ENCODE measurements at regions not wholly inside any gene's neighbourhood (a gene's known extent, or its start where the extent isn't known, plus 50 kb on each side); places are given as distances from the start of the nearest gene placed in this dataset.
"Not testable (repeated sequence)": the region's sequence is repeated elsewhere in the genome, so short reads cannot be mapped to it uniquely, and the experiment has no call there.

- DNase-seq (ENCODE audit: low spot score) = no peak
Measured at GRCh38 chr12:89289720-89290119, 62.6 kb downstream of the DUSP6 start.

- DNase-seq (ENCODE audit: low spot score) = no peak
Measured at GRCh38 chr12:89288959-89289358, 63.3 kb downstream of the DUSP6 start.

- DNase-seq (ENCODE audit: low spot score) = no peak
Measured at GRCh38 chr12:89286501-89286900, 65.8 kb downstream of the DUSP6 start.

GRCh38 chr12:89281539-89281867, 70.8 kb downstream of the DUSP6 start:
- no peak for DNase-seq (ENCODE audit: low spot score)

GRCh38 chr12:89280833-89281538, 71.3 kb downstream of the DUSP6 start:
- DNase-seq (ENCODE audit: low spot score) = peak; percentile 13

- no peak for DNase-seq (ENCODE audit: low spot score)
Measured at GRCh38 chr12:89279499-89279898, 72.8 kb downstream of the DUSP6 start.

GRCh38 chr12:89278862-89279261, 73.4 kb downstream of the DUSP6 start:
- no peak for DNase-seq (ENCODE audit: low spot score)

- DNase-seq (ENCODE audit: low spot score) = no peak
Measured at GRCh38 chr12:89278169-89278568, 74.1 kb downstream of the DUSP6 start.

GRCh38 chr12:89276860-89277259, 75.4 kb downstream of the DUSP6 start:
- no peak for DNase-seq (ENCODE audit: low spot score)

GRCh38 chr12:89273525-89273924, 78.8 kb downstream of the DUSP6 start:
- no peak for DNase-seq (ENCODE audit: low spot score)

- DNase-seq (ENCODE audit: low spot score) = no peak
Measured at GRCh38 chr12:89270548-89270947, 81.8 kb downstream of the DUSP6 start.

GRCh38 chr12:89269174-89269573, 83.1 kb downstream of the DUSP6 start:
- no peak for DNase-seq (ENCODE audit: low spot score)

GRCh38 chr12:89267404-89267803, 84.9 kb downstream of the DUSP6 start:
- DNase-seq (ENCODE audit: low spot score) = no peak

GRCh38 chr12:89266574-89267188, 85.6 kb downstream of the DUSP6 start:
- DNase-seq (ENCODE audit: low spot score) = not testable (repeated sequence)

- no peak for DNase-seq (ENCODE audit: low spot score)
Measured at GRCh38 chr12:89264837-89265236, 87.5 kb downstream of the DUSP6 start.

GRCh38 chr12:89263900-89264299, 88.4 kb downstream of the DUSP6 start:
- no peak for DNase-seq (ENCODE audit: low spot score)

- DNase-seq (ENCODE audit: low spot score) = no peak
Measured at GRCh38 chr12:89262855-89263552, 89.3 kb downstream of the DUSP6 start.

- DNase-seq (ENCODE audit: low spot score) = no peak
Measured at GRCh38 chr12:89261982-89262381, 90.3 kb downstream of the DUSP6 start.

GRCh38 chr12:89260841-89261637, 91.3 kb downstream of the DUSP6 start:
- no peak for DNase-seq (ENCODE audit: low spot score)

GRCh38 chr12:89259821-89260220, 92.5 kb downstream of the DUSP6 start:
- DNase-seq (ENCODE audit: low spot score) = no peak

- DNase-seq (ENCODE audit: low spot score) = no peak
Measured at GRCh38 chr12:89258240-89258969, 93.9 kb downstream of the DUSP6 start.

GRCh38 chr12:89257340-89257739, 95.0 kb downstream of the DUSP6 start:
- DNase-seq (ENCODE audit: low spot score) = no peak

All from CD4-positive, alpha-beta T cell treated with Interleukin-15 for 4 hours (primary cell).